DMS79 (cell line): ENCODE measurements at regions not wholly inside any gene's neighbourhood (a gene's known extent, or its start where the extent isn't known, plus 50 kb on each side); places are given as distances from the start of the nearest gene placed in this dataset.

Source experiments
- DNase-seq: peaks from one replicate; lab custom pipeline; 2025; lab: John Stamatoyannopoulos, UW

DNA sequence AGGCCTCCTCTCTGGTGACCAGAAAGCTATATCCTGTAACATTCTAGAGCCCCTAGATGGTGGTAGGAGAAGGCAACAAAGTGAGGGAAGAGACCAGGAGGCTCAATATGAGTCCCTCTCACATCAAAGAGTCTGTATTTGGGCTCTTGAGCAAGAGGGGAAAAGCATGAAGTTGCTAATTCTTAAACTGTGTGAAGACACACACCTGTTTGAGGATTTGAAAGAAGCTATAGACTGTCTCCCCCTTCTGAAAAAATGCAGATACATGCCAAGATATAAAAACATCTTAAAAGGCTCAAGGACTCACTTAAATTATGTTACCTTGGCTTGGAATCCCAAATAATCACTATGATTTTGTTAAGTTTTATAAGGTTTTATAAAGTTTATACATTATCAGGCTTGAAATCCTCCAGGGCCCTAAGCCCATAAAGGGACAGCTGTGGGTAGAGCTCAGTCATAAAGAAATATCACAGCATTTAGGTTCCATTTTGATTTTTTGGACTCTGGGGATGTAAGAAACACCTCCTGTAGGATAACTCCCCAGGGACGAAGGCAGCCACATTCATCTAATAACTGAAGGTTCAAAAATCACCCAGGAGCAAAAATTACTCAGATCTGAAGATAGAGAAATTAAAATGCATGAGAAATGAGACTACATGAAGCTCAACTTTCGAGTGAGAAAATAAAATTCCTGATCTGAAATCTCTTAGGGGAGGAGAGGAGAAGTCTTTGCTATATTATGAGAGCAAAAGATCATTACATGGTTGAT is 136.1 kb upstream of the LGALSL start:
- DNase-seq: no peak

DNA sequence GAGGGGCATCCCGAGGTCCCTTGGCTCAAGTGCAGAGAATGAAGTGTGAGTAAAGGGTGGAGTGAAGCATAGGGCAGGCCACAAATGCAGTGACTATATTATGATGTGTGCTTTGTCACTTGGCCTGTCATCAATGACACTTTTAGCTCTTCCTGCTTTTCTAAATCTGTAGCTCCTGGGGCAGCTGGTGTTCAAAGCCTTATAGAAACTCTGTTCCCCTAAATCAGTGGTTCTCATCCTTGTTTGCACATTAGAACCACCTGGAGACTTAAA is 135.6 kb upstream of the LGALSL start:
- no peak for DNase-seq

DNA sequence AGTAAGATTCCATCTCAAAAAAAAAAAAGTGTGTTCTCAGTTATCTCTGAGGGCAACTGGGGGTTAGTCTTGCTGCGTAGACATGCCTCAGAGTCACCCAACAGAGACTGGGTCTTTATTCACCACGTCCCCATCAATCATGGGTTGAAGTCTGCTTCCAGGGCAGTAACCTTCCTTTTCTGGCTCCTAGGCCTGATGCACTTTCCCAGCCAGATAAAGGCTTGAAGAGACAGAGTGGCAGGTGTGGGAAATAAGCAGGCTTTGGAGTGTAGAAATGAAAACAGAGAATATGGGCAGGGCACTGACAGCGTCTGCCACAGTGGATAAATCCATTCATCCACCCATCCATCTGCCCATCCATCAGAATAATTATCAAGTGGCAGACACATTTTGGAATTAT is 134.1 kb upstream of the LGALSL start:
- DNase-seq: no peak

DNA sequence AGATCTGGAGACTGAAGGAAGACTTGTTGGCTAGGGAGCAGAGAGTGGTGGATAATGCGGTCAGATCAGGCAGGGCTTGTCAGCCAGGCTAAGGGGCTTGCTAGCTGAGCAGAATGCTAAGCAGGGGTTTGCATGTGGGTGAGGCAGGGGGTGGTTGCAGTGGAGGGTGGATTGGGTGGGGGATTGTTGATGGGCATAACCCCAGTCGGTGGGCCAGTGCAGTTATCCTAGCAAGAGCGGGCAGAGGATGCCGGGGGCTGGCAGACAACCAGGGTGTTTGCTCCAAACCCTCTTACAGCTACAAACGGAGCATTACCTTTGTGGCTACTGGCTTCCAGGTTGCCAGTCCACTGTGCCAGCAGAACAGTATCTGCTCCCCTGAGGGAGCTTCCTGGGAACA is 131.5 kb upstream of the LGALSL start:
- DNase-seq: no peak

DNA sequence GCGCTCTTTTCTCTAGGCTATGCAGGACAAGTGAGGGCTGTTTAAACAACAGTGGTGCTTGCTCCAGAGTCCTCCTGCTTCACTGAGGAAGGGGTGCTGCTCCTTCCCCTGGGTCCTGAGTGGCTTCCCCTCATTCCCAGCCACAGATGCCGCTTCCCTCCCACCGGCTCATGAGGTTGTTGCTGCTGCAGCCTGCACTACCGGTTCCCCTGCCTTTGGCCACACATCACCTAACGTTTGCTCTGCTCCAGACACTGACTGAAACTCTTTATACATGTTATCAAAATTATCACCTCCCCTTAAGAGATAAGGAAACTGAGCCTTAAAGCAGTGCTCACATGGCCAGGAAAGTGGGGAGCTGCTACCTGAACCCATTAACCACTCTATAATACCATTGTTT is 130.8 kb upstream of the LGALSL start:
- DNase-seq: no peak

DNA sequence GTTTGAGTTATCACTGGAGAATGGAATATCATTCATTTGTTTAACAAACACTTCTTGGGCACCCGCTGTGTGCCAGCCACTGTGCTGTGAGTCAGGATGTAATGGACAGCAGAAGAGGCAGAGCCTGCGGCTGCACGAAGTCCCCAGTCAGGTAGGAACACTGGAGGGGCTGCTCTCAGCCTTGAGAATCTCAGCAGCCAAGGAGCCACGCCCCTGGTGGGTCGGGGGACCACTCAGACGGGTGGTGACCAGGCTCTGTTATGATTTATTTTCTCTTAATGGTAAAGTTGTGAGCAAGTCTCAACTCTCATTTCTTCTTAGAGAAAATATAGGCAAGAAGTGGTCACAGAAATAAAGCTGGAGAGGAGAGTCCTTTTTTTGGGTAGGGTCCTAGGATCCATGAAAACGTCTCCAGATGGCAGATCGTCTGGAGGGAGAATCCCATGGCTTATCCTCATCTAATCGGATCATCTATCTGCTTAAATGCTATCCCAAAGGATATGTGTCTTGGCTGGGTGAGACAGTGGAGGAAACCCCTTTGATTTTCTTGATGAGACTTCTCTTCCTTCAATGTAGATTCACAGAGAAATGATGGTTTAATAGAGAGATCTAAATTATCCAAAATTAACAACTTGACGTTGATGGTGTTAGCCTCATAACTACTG is 129.1 kb upstream of the LGALSL start:
- DNase-seq: no peak

DNA sequence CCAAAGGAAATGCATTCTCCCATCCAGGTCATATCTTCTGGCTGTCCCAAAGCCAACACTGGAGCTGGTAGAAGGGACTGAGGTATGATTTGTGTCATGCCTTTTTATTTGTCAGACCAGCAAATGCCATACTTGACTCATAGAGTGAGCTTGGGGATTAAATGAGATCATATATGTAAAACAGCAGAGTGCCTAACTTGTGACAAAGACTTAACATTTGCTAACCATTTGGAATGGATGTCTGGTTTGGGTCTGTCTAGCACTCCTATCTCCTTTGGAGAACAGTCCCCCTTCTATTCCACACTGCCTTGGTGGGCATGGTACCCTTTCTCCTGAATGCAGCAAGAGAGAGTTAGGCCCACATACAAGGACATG is 128.5 kb upstream of the LGALSL start:
- no peak for DNase-seq

DNA sequence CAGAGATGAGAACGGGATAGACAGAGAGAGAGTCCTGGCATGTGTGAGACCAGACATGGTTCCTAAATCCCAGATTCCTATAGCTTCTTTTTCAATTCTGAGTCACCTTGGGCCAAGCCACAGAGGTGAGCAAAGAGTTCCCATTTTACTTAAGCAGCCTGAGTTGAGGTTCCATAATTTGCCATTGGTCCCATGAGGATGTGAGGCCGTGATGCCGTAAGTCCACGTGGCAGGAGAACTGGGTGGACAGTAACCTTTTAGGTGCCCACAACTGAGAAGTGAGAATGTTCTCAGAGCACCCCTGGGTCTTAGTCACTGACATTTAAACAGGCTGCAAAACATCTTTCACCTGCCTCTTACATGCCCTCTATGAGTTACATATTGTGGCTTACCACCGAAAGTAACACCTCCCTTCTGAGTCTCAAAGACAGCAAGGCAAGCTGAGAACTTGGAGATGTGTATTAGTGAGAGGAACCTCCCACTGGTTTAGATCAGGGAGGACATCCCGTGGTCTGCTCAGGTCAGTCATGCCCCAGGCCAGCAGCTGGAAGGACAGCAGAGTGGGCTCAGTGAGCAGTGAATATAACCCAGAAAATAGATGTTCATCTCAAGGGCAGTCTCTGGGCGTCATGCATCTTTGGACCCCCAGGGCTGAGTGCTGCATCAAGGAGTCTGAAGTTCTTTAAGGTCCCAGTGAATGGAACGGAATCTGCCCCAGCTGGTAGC is 127.9 kb upstream of the LGALSL start:
- DNase-seq: no peak

DNA sequence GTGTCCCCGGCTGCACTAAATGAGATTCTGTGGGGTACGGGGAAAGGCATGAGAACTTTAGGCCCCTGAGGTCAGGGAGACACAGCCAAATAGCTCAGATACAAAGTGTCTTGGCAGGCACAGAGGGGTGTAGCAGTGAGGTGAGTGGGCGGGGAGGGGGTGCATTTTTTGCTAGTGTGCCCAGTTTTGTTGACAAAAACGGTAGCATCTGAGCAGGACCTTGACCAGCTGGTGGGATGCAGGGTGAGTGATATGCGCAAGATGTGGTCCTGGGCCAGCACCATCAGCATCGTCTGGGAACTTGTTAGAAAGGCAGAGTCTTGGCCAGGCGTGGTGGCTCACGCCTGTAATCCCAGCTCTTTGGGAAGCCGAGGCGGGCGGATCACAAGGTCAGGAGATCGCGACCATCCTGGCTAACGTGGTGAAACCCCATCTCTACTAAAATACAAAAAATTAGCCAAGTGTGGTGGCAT is 127.3 kb upstream of the LGALSL start:
- no peak for DNase-seq

DNA sequence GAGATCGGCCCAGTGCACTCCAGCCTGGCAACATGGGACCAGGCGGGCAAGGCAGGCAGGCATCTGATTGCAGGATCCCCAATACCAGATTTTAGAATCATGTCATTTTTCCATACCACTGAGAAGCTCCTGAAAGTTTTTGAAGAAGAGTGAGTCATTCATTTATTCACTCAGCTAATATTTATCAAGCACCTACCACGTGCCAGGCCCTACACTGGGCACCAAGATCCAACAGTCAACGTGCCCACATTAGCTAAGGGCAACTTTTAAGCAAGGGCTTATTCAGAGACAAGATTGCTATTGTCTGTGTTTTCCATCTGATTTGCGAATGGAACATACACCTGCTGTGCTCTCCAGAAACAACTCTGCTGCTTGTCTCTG is 126.8 kb upstream of the LGALSL start:
- DNase-seq: no peak

DNA sequence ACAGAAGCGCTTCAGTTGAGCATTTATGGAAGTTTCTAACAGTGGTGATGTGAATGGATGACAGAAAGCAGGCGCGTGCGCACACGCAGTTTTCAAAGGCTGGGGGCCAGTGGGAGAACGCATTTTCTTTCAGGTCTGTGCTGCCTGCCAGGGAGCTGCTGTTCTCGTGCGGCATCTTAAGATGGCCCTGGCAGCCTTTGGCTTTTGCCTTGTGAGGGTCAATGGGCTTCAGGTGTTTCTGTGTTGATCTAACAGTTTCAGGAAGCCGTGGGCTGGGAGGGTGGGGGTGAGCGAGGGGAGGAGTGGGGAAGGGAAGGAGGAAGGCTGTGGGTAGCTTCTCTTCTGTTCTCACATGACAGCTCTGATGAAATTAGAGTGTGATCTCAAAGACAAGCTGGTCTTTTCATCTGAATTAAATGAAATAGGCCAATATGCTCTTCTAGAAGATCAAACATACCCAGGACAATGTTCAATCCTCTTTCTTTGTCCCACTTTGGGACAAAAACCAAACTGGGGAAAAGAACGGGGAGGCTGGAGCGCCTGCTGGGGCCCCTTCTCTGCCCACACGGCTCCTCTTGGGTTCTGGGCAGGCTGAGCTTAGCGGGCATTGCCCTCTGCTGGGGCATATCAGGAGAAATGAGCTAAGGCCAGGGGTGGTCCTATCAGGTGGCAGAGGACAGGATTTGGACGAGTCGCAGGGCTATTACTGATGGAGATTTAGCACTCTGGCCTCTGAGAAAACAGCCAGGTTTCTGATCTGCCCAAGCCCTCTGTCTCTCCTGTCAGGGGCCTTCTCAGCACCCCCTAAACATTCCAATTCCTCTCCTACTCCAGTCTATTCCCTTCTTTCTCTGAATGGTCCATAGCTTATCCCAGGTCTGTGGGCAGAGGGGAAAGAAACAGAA is 126.2 kb upstream of the LGALSL start:
- no peak for DNase-seq

DNA sequence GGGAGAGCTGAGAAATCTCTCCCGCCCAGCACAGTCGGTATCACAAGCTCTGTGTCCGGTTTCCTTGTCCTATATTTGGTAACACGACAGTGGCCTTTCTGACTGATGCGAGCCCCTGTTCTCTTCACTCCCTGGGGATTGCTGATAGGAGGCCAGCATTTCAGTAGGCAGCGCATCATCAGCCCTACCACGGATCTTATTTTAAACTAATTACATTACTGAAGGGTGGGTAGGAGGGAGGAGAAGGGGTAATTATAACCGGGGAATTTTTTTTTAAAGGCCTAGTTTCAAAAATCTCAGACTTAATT is 125.6 kb upstream of the LGALSL start:
- no peak for DNase-seq

DNA sequence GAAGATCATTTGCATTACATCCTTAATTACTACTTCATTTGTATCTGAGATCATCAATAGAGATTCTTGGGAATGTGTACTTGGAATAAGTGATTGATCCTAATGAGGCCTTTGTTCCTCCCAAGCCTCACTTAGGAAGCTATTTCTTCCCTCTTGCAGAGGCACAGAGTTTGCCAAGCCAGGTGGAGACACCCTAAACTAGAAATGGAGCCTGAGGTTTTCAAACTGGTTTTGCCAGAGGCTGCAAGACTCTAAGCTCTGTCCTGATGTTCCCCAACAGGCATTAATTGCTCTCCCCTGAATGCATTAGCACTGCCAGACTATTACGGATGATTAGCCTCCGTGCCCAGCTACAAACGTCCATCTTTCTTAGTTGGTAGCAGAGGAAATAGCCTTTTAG is 125.2 kb upstream of the LGALSL start:
- no peak for DNase-seq

DNA sequence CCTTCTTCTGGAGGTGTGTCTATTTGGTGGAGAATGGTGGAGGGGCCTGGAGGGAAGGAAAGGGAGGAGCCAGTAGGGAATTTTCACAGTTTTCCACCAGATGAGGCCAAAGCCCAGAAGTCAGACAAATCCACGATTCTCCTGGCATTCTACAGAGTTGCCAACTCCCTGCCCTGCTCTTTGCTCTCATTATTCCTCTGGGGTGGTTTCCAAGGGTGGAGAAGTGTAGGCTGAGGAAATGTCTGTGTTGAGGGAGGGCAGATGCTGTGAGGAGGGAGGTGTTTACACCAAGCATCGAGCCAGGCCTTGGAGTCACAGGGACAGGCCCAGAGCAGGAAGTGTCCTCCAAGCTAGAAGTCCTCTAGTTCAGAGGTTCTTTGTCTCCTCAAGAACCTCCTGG is 124.1 kb upstream of the LGALSL start:
- DNase-seq: no peak

DNA sequence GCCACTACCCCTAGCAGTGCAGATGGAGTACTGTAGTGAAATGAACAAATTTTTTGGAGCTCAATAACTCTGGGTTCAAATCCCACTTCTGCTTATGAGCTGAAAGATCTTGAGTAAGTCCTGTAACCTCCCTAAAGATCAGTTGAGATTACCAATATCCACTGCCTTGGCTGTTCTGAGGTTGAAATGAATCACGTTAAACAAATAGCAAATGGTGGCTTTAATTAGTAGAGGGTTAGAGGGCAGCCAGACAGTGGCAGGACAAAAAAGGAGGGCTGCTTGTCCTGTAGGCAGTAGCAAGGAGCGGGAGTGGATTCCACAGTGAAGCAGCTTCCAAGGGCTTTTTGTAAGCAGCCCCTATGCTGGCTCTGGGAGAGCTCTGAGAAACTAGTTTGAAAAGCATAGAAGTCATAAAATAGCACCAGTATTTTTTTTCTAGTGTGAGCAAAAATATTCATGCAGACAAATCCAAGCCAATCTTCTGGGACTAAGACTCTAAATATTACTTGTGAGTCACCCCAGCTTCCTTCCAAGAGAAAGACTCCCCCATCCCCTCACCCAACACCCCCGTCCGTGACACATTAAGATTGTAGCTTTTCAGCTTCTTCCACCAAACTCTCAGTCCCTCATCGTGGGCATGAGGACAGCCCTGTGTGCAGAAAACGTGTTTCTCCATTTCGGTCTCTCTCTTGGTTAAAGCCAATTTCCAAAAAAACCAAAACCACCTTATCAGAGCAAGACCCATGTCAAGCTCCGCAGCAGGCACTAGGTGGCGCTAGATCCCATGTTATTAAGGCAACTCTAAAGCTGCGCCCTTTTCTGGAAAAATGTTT is 123.5 kb upstream of the LGALSL start:
- no peak for DNase-seq

DNA sequence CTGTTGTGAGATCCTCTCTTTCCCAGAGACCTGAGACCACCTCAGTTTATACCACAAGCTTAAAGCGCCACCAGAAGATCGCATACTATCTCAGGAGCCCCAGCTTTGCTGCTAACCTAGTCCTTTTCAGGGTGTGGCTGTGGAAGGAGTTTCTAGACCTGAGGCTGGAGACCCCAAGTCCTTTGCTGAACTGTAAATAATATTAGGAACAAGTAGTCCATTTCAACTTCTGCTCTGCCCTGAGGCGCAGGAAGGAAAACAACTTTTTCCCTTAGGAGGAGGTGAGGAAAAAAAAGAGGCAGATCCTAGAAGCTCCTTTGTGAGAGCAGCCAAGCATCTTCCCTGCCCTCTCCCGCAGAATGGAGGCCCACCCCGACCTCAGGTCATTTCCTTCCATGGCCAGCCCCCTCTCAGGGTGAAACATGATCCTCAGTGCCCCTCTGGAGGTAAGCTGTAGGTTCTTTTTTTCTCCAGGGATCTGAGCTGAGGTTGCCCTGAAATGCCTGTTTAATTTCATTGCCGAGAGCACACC is 122.8 kb upstream of the LGALSL start:
- DNase-seq: peak; percentile 87

DNA sequence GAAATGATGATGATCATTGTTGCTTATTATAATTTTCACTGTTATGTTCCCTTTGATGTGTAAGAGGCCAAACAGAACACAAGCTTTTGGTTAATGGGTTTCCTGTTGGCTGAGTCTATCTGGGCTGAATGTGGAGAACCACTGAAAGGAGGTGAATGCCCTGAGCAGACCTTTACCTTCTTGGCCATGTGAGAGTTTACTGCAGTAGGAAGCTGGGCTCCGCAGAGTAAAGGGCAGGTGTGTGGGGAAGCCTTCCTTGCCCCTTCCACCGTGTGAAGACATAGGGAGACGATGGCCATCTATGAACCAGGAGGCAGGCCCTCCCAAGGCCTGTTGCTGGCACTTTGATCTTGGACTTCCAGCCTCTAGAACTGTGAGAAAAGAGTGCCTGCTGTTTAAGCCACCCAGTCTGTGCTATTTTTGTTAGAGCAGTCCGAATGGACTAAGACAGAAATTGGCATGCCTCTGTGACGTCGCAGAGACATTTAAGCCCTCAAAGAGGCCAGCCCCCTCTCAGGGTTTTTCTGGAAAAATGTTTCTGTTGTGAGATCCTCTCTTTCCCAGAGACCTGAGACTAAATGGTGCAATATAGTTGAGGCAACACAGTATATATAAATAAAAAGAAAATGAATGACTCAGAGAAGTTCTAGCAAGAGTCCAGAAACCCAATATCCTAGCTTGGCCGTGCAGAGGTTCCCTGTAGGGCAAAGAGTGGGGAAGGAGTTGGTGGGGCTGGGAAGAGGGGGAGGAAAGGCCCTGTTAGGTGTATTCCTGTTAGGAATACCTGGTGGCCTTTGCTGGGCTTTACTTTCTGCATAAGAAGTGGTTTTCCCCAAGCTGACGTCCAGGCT is 121.9 kb upstream of the LGALSL start:
- no peak for DNase-seq

DNA sequence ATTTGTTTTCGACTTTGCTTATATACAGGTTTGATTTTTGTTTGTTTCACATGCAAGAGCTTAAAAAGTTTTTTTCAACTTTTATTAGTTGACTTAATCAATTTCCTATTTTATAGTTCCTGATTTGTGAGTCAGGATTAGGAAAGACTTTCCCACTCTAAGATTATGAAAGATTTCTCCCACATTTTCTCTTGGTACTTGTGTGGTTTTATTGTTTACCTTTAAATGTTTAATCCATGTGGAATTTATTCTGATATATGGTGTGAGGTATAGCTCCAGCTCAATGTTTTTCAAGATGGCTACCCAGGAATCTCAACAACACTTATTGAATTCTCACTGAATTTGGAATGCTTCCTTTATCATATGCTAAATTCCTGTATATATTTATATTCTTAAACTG is 117.8 kb upstream of the LGALSL start:
- DNase-seq: no peak

DNA sequence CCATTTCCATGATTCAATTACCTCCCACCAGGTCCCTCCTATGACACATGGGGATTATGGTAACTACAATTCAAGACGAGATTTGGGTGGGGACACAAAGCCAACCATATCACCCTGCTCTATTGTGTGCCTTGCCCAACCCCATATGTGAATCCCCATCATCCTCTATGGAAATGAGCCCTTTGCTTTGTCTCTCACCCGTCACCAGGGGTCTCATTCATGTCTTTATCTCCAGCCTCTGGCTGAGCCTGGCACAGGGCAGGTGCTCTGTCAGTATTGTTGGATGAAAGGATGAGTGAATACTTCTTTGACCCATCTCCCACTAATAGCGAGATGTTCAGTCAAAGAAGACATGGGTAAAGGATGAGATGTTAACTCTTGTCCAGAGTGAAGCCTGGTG is 116.6 kb upstream of the LGALSL start:
- DNase-seq: no peak

DNA sequence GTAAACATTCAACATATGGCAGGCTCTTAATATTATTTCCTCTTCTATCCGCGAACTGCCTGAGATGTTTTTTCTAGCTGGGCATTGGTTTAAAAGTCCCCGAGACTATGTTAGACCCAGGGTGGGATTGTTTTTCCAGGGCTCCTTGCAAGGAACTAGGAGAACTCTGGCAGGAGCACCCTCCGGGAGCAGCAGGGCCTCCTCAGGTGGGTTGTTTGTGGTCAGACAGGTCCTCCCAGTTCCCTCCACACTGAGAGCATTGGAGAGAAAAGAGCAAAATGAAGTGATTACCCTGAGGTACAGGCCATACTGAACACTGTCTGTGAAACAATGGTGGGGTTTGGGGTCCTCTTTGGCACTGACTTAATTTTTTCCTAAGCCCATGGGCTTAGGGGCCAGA is 115.9 kb upstream of the LGALSL start:
- DNase-seq: no peak
